ENCODE measurements at regions not wholly inside any gene's neighbourhood (a gene's known extent, or its start where the extent isn't known, plus 50 kb on each side); places are given as distances from the start of the nearest gene placed in this dataset.

- TF ChIP-seq ERG (CRISPR knock-in tag; IDR thresholded peaks at IDR 0.05) (no peak), GRHL2 (CRISPR knock-in tag; IDR thresholded peaks at IDR 0.05; ENCODE audit: insufficient replicate concordance, severe bottlenecking) (no peak), ZNF317 (CRISPR knock-in tag; IDR thresholded peaks at IDR 0.05; ENCODE audit: borderline replicate concordance, low read depth) (no peak), ZMAT4 (CRISPR knock-in tag; IDR thresholded peaks at IDR 0.05) (no peak), AFF4 (CRISPR knock-in tag; IDR thresholded peaks at IDR 0.05; ENCODE audit: borderline replicate concordance) (no peak), NR2C2 (CRISPR knock-in tag; IDR thresholded peaks at IDR 0.05) (no peak), ZNF425 (CRISPR knock-in tag; conservative IDR thresholded peaks at IDR 0.05) (no peak), TP53 (CRISPR knock-in tag; IDR thresholded peaks at IDR 0.05) (no peak)
Measured at GRCh38 chr1:56160773-56161315, 418.5 kb downstream of the PLPP3 start (continued).

- Mint-ChIP-seq H3K4me1 (peaks cover 11% of the 10 kb centered on the region), H3K4me3 (no peak overlapping the region), H3K27ac (no peak overlapping the region), H3K27me3 (ENCODE audit: low read depth) (no peaks in the 10 kb centered on the region), H3K9me3 (no peaks in the 10 kb centered on the region; the same call in 1 of the 2 replicates), H3K36me3 (no peaks in the 10 kb centered on the region)
- ChIA-PET CTCF (no interaction called here), POLR2A (no interaction called here)
- DNase-seq (ENCODE audit: low spot score) (no peak), ATAC-seq (peak; percentile 67)
- TF ChIP-seq ZNF512 (CRISPR knock-in tag; IDR thresholded peaks at IDR 0.05; ENCODE audit: borderline replicate concordance) (no peak), FOXK1 (CRISPR knock-in tag; IDR thresholded peaks at IDR 0.05) (no peak), FOXJ3 (CRISPR knock-in tag; IDR thresholded peaks at IDR 0.05; ENCODE audit: borderline replicate concordance) (no peak), USF2 (CRISPR knock-in tag; IDR thresholded peaks at IDR 0.05) (no peak), HMGA2 (CRISPR knock-in tag; IDR thresholded peaks at IDR 0.05) (no peak), TEAD1 (CRISPR knock-in tag; IDR thresholded peaks at IDR 0.05) (no peak), ZNF416 (CRISPR knock-in tag; IDR thresholded peaks at IDR 0.05) (no peak), FOXP4 (CRISPR knock-in tag; IDR thresholded peaks at IDR 0.05) (no peak), ZNF263 (CRISPR knock-in tag; IDR thresholded peaks at IDR 0.05; ENCODE audit: low read depth) (no peak), PRDM15 (CRISPR knock-in tag; IDR thresholded peaks at IDR 0.05) (no peak)
Measured at GRCh38 chr1:56156971-56157876, 422.1 kb downstream of the PLPP3 start.
